DOHH2 (cell line): ENCODE measurements at regions not wholly inside any gene's neighbourhood (a gene's known extent, or its start where the extent isn't known, plus 50 kb on each side); places are given as distances from the start of the nearest gene placed in this dataset.

Source experiments
- CTCF ChIP-seq: fragments of 200-600 bp; sonication (generic); IDR thresholded peaks from one replicate; pipeline ENCODE4 v1.5.1; 2014; ENCODE audit warnings: antibody characterized with exemption, mild to moderate bottlenecking, low read depth, low read length; ENCODE audit not compliant: poor library complexity, severe bottlenecking
- EZH2phosphoT487 ChIP-seq: fragments of 200-600 bp; sonication (generic); IDR thresholded peaks from 2 replicates; pipeline ENCODE4 v1.6.1; 2017; ENCODE audit warnings: borderline replicate concordance, mild to moderate bottlenecking, antibody characterized with exemption, low read length, moderate library complexity, mixed read lengths

DNA sequence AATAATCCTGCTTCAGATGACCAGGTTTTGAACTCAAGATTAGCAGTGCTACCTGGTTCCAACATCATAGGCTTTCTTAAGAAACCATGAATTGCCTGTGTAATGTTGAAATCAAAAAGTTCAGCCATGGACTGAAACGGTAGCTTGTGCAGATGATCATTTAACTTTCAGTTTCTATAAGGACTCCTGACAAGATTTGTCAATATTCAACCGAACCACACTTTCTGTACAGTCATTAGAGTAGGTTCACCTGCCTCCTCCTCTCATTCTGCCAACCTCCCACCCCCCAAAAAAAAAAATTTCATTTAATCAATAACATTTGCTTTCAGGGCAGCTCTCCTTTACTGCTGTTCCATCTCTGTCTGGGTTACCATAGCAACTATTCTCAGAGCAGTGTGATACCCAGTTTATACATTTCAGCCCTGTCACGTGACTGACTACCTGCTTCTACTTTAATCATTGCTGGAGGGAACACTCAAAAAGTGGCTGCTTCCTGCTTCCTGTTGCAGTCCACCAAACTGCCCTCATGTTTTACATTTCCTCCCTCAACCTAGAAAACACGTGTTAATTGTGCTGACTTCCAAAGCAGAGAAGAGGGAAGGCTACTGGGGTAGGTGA lies 275.5 kb downstream of the SS18 start:
- TF ChIP-seq CTCF (no peak), EZH2phosphoT487 (no peak)
